IPS-18a (cell line): ENCODE measurements at regions not wholly inside any gene's neighbourhood (a gene's known extent, or its start where the extent isn't known, plus 50 kb on each side); places are given as distances from the start of the nearest gene placed in this dataset.
"Not testable (repeated sequence)": the region's sequence is repeated elsewhere in the genome, so short reads cannot be mapped to it uniquely, and the experiment has no call there.

Experiments
- H3K27ac ChIP-seq: one replicate; pipeline ENCODE4 v1.5.1; 2013; ENCODE audit warnings: low read length
- H3K27me3 ChIP-seq: one replicate; pipeline ENCODE4 v1.6.1; 2013; ENCODE audit warnings: mild to moderate bottlenecking, low read length; ENCODE audit not compliant: control insufficient read depth, insufficient read depth
- H3K36me3 ChIP-seq: one replicate; pipeline ENCODE4 v1.6.1; 2013; ENCODE audit warnings: low read depth, low read length; ENCODE audit not compliant: control insufficient read depth
- H3K4me1 ChIP-seq: one replicate; pipeline ENCODE4 v1.6.1; 2013; ENCODE audit warnings: low read depth, low read length; ENCODE audit not compliant: control insufficient read depth
- H3K4me3 ChIP-seq: one replicate; pipeline ENCODE4 v1.5.1; 2013; ENCODE audit warnings: low read length
- H3K9ac ChIP-seq: one replicate; pipeline ENCODE4 v1.6.1; 2013; ENCODE audit warnings: mild to moderate bottlenecking, low read length, moderate library complexity
- H3K9me3 ChIP-seq: one replicate; pipeline ENCODE4 v1.6.1; 2013; ENCODE audit warnings: low read depth, low read length; ENCODE audit not compliant: control insufficient read depth

DNA sequence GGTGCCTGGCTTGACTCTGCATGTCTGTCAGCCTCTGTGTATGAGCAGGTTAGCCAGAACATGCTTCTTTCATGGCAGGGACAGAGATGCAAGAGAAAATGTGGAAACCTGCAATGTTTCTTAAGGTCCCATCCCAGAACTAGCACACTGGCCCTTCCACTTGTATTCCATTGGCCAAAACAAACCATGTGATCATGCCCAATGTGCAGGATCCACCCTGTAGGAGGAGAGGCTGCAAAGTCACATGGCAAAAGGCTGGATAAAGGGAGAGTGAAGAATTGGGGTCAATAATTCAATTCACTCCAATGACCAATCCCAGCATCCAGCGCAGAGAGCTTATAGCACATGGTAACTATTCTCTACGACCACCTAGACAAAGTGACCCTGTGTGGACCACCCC, 405.5 kb downstream of the MIAT start:
- H3K27me3 ChIP-seq: no peaks in the 10 kb centered on the region
- H3K4me1 ChIP-seq: peaks cover 11% of the 10 kb centered on the region
- H3K9me3 ChIP-seq: no peaks in the 10 kb centered on the region
- no peaks in the 10 kb centered on the region for H3K36me3 ChIP-seq
- no peak overlapping the region for H3K9ac ChIP-seq
- no peak overlapping the region for H3K27ac ChIP-seq
- H3K4me3 ChIP-seq: no peak overlapping the region

GRCh38 chr22:27063406-27063805, 406.0 kb downstream of the MIAT start:
- Histone ChIP-seq H3K9ac (no peak overlapping the region), H3K9me3 (no peaks in the 10 kb centered on the region), H3K4me1 (peaks cover 11% of the 10 kb centered on the region), H3K27ac (no peak overlapping the region), H3K27me3 (no peaks in the 10 kb centered on the region), H3K36me3 (no peaks in the 10 kb centered on the region), H3K4me3 (no peak overlapping the region)

GRCh38 chr22:27063841-27064240, 406.5 kb downstream of the MIAT start:
- peaks cover 11% of the 10 kb centered on the region for H3K4me1 ChIP-seq
- H3K36me3 ChIP-seq: no peaks in the 10 kb centered on the region
- H3K4me3 ChIP-seq: no peak overlapping the region
- no peaks in the 10 kb centered on the region for H3K27me3 ChIP-seq
- H3K9me3 ChIP-seq: no peaks in the 10 kb centered on the region
- H3K27ac ChIP-seq: no peak overlapping the region
- no peak overlapping the region for H3K9ac ChIP-seq

GRCh38 chr22:27064386-27064785, 407.0 kb downstream of the MIAT start:
- no peak overlapping the region for H3K4me3 ChIP-seq
- no peak overlapping the region for H3K27ac ChIP-seq
- peaks cover 11% of the 10 kb centered on the region for H3K4me1 ChIP-seq

GRCh38 chr22:27065279-27065678, 407.9 kb downstream of the MIAT start:
- H3K9ac ChIP-seq: no peak overlapping the region
- no peaks in the 10 kb centered on the region for H3K9me3 ChIP-seq
- H3K27me3 ChIP-seq: no peaks in the 10 kb centered on the region
- no peak overlapping the region for H3K27ac ChIP-seq
- no peaks in the 10 kb centered on the region for H3K36me3 ChIP-seq
- no peak overlapping the region for H3K4me3 ChIP-seq
- peaks cover 11% of the 10 kb centered on the region for H3K4me1 ChIP-seq

More at GRCh38 chr22:27064386-27064785, 407.0 kb downstream of the MIAT start:
- H3K9ac ChIP-seq: no peak overlapping the region
- no peaks in the 10 kb centered on the region for H3K36me3 ChIP-seq
- no peaks in the 10 kb centered on the region for H3K9me3 ChIP-seq
- H3K27me3 ChIP-seq: no peaks in the 10 kb centered on the region

DNA sequence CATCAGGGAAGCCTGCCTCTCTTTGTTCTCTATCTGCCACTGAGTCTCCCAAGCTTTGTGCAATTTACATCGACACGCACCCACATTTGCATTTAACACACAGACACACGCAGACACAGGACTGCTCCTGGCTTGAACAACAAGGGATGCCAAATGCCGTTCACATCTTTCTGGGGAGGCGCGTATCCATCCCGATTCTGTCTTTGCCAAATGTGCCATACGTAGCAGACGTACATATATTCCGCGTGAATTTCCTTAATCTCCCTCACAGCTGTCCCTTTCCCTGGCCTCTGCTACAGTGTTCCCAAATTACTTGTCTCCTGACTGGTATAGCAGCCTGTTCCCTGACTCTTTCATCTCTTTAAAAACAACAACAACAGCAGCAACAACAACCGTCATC, 409.5 kb downstream of the MIAT start:
- H3K4me3 ChIP-seq: no peak overlapping the region
- H3K36me3 ChIP-seq: no peaks in the 10 kb centered on the region
- H3K27me3 ChIP-seq: no peaks in the 10 kb centered on the region
- H3K4me1 ChIP-seq: peaks cover 11% of the 10 kb centered on the region
- H3K9me3 ChIP-seq: no peaks in the 10 kb centered on the region
- H3K9ac ChIP-seq: no peak overlapping the region
- H3K27ac ChIP-seq: no peak overlapping the region

DNA sequence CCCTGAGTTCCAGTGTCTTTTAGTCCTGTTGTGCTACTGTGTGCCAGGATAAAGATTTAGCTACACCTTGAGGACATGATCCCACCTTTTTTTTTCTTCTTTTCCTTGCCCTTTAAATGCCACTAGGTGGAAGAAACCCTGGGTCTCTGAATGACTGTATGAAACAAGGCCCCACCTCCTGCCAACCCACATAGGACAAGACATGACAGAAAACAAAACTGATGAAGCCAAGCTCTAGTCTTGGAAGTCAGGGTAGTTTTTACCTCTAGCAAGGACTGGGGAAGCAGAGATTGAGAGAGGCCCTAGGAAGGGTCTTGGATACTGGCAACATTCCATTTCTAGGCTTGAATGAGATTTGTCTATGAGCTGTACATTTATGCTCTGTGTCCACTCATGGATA, 410.7 kb downstream of the MIAT start:
- H3K9me3 ChIP-seq: no peaks in the 10 kb centered on the region
- no peaks in the 10 kb centered on the region for H3K36me3 ChIP-seq
- H3K4me1 ChIP-seq: peaks cover 11% of the 10 kb centered on the region
- no peak overlapping the region for H3K9ac ChIP-seq
- no peak overlapping the region for H3K4me3 ChIP-seq
- H3K27me3 ChIP-seq: no peaks in the 10 kb centered on the region
- no peak overlapping the region for H3K27ac ChIP-seq

- no peak overlapping the region for H3K27ac ChIP-seq
- no peaks in the 10 kb centered on the region for H3K9me3 ChIP-seq
- no peaks in the 10 kb centered on the region for H3K36me3 ChIP-seq
- no peak overlapping the region for H3K4me3 ChIP-seq
- no peaks in the 10 kb centered on the region for H3K27me3 ChIP-seq
- H3K9ac ChIP-seq: no peak overlapping the region
- H3K4me1 ChIP-seq: peaks cover 3% of the 10 kb centered on the region
Observed at GRCh38 chr22:27070594-27070993, 413.2 kb downstream of the MIAT start.

DNA sequence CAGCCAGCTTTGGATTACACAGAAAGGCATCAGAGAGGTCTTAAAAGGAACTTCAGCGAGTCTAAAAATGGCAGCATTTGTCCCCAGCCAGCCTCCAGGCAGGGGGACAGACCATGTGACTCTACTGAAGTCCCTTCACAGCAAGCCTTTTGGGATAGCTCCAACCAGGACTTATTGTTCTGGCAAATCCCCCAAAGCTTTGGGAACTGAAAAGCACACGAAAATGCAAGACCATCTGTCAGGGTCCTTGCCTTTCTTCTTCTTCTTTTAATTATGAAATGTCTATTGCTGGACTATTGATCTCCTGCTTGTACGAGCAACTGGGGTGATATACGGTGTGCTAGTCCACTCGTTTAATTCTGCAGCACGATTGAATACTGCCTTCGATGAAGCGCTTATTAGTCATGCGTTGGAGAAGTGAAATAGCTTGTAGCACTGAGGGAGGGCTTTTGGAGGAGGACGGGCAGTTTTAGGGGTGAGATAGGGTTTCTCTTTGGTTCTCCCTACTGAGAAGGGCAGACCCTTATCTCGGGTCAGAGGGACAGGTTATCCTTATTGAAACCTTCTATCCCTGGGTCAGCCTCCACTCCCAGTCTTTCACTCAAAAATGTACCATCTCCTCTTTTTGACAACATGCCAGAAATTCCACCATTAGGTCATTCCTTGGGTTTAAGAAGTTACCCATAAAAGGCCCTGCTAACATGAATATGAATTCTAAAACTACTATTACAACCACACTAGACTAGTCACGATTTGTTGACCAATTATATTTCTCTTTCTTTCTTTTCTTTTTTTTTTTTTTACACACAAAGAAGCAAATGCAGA, 416.4 kb downstream of the MIAT start:
- Histone ChIP-seq H3K36me3 (no peaks in the 10 kb centered on the region), H3K9ac (no peak overlapping the region), H3K9me3 (no peaks in the 10 kb centered on the region), H3K4me1 (no peaks in the 10 kb centered on the region), H3K4me3 (no peak overlapping the region), H3K27me3 (no peaks in the 10 kb centered on the region), H3K27ac (no peak overlapping the region)

DNA sequence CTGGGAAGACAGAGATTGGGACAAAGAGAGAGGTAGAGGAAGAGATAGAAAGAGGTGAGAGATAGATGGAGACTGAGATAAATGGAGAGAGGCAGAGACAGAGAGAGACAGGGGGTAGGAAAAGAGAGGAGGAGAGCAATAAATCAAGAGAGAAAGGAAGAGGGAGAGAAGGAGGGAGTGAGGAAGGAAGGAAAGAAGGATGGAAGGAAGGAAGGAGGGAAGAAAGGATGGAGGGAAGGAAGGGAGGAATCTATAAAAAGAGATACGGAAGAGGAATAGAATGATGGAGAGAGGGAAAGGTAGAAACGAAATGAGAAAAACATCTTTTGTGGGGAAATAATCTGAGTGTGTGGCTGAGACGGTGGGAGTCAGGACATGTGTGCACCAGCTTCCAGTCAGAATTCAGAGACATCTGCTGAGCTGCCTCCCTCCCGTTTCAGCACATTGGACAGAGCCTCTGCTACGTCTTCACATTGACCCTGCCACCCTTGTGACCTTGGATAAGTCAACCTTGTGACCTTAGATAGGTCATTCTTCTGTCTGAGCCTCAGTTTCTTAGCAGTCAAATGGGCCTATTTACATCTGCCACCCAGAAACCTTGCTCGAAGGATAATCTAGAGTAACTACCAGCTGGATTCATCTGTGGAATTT, 417.8 kb downstream of the MIAT start:
- no peaks in the 10 kb centered on the region for H3K36me3 ChIP-seq
- H3K9me3 ChIP-seq: no peaks in the 10 kb centered on the region
- H3K4me3 ChIP-seq: no peak overlapping the region
- no peak overlapping the region for H3K9ac ChIP-seq
- no peak overlapping the region for H3K27ac ChIP-seq
- H3K27me3 ChIP-seq: no peaks in the 10 kb centered on the region
- H3K4me1 ChIP-seq: no peaks in the 10 kb centered on the region

DNA sequence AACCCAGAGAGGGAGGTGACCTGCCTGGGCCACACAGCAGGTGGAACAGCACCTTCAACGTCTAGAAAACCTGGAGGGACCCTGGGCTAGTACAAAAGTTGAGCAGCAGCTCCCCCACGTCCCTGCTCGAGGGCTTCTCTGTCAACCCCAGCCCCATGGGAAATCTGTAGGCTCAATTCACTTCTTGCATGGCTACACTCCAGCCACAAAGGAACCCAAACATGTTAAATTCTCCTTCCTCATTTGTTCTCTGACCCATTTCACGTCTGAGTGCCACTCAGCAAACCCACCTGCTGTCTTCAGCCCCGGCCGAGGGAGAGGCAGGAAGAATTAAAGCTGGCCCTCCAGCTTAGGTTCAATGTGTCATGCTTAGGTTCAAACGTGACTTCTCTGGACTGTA, 418.5 kb downstream of the MIAT start:
- H3K27ac ChIP-seq: no peak overlapping the region
- H3K4me1 ChIP-seq: no peaks in the 10 kb centered on the region
- H3K9ac ChIP-seq: no peak overlapping the region
- H3K4me3 ChIP-seq: no peak overlapping the region
- no peaks in the 10 kb centered on the region for H3K36me3 ChIP-seq
- H3K9me3 ChIP-seq: no peaks in the 10 kb centered on the region
- no peaks in the 10 kb centered on the region for H3K27me3 ChIP-seq

GRCh38 chr22:27078064-27078463, 420.7 kb downstream of the MIAT start:
- H3K27me3 ChIP-seq: not testable (repeated sequence)

More at GRCh38 chr22:27078064-27078463, 420.7 kb downstream of the MIAT start:
- not testable (repeated sequence) for H3K4me3 ChIP-seq, H3K36me3 ChIP-seq, H3K4me1 ChIP-seq, H3K9me3 ChIP-seq, H3K9ac ChIP-seq, H3K27ac ChIP-seq
